ENCODE measurements at regions not wholly inside any gene's neighbourhood (a gene's known extent, or its start where the extent isn't known, plus 50 kb on each side); places are given as distances from the start of the nearest gene placed in this dataset.

GRCh38 chr3:162704799-162705385 lies 1208.3 kb downstream of the OTOL1 start:
- TF ChIP-seq TBL1XR1 (IDR thresholded peaks at IDR 0.05; ENCODE audit: borderline replicate concordance, low read length, partially characterized antibody) (no peak), YY1 (IDR thresholded peaks at IDR 0.05; ENCODE audit: insufficient read depth, insufficient replicate concordance, low read depth, low read length) (no peak), TP53 (CRISPR knock-in tag; conservative IDR thresholded peaks at IDR 0.05) (no peak), RFXANK (CRISPR knock-in tag; IDR thresholded peaks at IDR 0.05) (no peak)

Data from HepG2 (cell line).